Activated CD4-positive, alpha-beta T cell treated with anti-CD3 and anti-CD28 coated beads for 48 hours (primary cell): ENCODE measurements at regions not wholly inside any gene's neighbourhood (a gene's known extent, or its start where the extent isn't known, plus 50 kb on each side); places are given as distances from the start of the nearest gene placed in this dataset.
"Not testable (repeated sequence)": the region's sequence is repeated elsewhere in the genome, so short reads cannot be mapped to it uniquely, and the experiment has no call there.

Source experiments
- DNase-seq: peaks from one replicate; pipeline ENCODE4 v3.0.0-alpha.2; 2020

GRCh38 chr13:62137629-62138405, 722.2 kb upstream of the PCDH20 start:
- DNase-seq, result no peak

DNA sequence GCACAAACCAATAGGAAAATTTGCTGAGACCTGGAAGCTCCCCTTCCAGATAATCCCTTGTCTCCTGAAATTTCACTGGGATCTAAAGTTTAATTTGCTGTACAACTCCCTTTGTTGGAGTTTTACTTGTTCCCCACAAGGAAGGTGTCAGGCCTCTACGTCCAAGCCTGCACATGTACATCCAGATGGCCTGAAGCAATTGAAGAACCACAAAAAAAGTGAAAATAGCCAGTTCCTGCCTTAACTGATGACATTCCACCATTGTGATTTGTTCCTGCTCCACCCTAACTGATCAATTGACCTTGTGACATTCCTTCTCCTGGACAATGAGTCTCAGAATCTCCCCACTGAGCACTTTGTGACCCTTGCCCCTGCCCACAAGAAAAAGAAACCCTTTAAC, 716.0 kb upstream of the PCDH20 start:
- DNase-seq, result no peak

GRCh38 chr13:62130062-62130970, 714.7 kb upstream of the PCDH20 start:
- DNase-seq, result no peak

- DNase-seq, result no peak
These were observed 713.4 kb upstream of the PCDH20 start for GRCh38 chr13:62129000-62129551.

DNA sequence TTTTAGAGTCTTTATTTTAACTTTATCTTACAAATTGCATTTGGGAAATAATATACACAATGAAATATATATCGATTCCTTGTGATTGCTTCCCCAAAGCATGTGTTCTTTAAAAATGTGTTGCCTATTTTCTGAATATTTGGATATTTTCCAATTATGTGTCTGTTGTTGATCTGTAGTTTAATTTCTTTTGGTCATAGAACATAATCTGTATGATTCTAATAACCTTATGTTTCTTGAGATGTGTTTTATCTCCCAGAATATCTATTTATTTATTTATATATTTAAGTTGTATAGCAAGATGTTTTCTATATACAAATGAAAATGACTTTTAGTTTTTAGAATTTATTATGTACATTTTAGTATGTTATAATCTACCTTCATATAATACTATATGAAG, 710.8 kb upstream of the PCDH20 start:
- no peak for DNase-seq

GRCh38 chr13:62125451-62125850, 709.8 kb upstream of the PCDH20 start:
- DNase-seq, result no peak

DNA sequence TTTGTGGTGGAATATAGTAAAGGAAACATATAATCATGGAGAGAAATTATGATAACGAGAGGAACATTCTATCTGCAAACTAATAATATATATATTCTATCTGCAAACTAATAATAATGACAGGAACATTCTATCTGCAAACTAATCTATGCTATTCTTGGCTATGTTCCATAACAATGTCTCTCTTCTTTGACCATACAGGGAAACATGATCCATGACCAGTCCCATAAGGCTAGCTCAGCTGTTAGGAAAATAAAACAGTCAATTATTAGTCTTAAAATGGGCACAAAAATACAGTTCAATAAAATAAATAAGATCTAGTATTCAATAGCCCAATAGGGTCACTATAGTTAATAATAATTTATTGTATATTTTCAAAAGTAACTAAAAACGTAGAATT, 707.8 kb upstream of the PCDH20 start:
- no peak for DNase-seq

GRCh38 chr13:62122434-62122833, 706.8 kb upstream of the PCDH20 start:
- DNase-seq, result no peak

- no peak for DNase-seq
These were observed 704.4 kb upstream of the PCDH20 start for GRCh38 chr13:62119739-62120700.

DNA sequence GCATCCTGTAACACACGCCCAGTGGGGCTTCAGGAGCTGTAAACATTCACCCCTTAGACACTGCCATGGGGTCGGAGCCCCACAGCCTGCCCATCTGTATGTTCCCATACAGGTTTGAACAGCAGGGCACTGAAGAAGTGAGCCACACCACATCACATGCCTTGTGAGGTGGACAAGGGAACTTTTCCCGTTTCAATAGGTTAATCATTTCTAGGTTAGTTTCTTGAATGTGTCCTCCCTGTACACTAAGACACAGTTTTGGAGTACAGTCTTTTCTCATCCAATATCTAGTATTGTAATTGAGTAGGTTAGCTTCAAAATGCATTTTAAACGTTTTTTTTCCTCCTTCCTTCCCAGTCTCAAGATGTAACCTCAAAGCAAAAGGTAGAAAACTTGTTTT, 700.2 kb upstream of the PCDH20 start:
- no peak for DNase-seq

GRCh38 chr13:62113179-62113578, 697.5 kb upstream of the PCDH20 start:
- no peak for DNase-seq

DNA sequence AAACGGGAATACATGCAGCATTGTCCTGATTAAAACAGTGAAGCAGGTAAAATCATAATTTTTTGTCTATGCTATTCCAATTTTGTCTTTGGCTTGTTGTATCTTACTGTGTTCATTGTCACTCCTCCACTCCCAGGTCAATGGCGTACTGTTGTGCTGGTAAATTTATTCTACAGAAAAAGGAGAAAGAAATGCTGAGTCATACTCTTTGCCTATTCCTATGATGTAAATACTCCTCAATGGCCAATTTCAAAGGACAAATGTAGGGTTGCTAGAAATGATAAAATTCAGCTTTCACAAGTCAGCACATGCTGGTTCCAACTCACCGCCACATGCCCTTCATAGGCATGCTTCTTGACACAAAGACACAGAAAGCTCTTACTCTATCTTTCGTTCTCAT, 694.4 kb upstream of the PCDH20 start:
- DNase-seq, result no peak

GRCh38 chr13:62104136-62104535, 688.5 kb upstream of the PCDH20 start:
- not testable (repeated sequence) for DNase-seq

- DNase-seq, result no peak
These were observed 681.0 kb upstream of the PCDH20 start for GRCh38 chr13:62096652-62097051.

DNA sequence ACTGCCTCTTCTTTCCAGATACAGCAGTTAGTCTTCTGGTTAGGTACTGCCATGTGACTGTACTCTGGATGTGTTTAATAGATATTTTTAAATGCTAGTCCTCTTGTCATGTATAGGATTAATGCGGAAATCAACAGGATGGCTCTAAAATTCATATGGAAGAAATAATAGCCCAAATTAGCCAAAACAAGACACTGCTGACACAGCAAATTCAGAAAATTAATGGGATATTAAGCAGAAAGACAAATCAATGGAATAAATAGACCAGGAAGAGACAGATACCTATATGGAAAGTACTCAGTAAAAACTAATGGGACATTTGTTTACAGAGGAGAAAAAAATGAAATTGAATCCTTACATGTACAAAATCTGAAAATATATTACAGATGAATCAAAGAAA, 679.3 kb upstream of the PCDH20 start:
- DNase-seq, result no peak

- DNase-seq, result no peak
These were observed 678.5 kb upstream of the PCDH20 start for GRCh38 chr13:62093984-62094780.

DNA sequence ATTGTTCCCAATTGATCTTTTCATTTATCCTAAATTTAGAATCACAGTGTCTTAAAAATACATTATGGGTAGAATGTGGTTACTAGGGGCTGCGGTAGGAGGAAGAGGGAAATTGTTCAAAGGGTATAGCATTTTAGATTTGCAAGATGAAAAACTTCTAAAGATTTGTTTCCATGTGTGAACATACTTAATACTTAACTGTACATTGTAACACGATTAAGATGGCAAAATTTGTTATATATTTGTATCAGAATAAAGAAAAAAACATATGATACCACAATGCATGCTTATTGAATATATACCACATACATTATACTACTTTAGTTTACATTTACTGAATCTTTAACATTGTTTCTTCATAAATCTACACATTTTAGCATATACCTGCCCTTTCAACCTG, 677.3 kb upstream of the PCDH20 start:
- no peak for DNase-seq

- DNase-seq, result no peak
These were observed 676.9 kb upstream of the PCDH20 start for GRCh38 chr13:62092536-62092935.

- no peak for DNase-seq
These were observed 672.5 kb upstream of the PCDH20 start for GRCh38 chr13:62088165-62088564.

- no peak for DNase-seq
These were observed 671.5 kb upstream of the PCDH20 start for GRCh38 chr13:62087124-62087523.

DNA sequence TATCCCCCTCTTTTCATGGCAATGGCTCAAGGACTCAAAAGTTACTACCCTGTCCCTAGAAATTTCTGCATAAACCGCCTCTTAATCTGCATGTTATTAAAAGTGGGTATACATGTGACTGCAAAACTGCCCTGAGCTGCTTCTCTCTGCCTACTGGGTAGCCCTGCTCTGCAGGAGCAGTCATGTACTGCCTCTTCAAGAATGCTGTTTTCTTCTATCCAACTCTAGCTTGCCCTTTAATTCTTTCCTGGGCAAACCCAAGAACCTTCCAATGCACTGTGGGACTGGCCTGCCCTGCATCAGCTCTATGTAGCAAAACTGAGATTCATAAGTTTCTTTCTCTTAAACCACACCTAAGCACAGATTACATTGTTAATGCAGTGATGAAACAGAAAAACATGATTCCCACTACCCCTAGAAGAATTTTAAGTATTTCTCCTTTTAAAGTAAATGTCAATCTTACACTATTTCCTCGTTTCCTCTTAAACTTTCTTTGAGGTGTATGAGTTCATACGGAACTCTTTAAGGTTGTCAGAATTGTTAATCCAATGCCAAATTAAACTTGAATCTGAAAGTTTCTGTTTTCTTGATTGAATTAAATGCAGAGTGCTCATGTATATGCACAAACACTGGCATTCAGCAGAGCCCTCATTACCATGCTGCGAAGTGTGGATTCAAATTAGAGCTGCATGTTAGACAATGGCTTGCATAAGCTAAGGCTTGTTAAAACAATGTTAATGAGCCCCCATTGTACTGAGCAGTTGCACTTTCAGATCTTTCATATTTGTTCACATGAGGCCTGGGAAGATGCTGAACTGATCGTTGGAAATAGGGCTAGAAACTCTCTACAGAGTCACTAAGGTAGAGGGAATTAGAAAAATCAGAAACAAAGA, 669.9 kb upstream of the PCDH20 start:
- DNase-seq, result no peak
